CD4-positive, alpha-beta T cell treated with Interleukin-4 for 4 hours (primary cell): ENCODE measurements at regions not wholly inside any gene's neighbourhood (a gene's known extent, or its start where the extent isn't known, plus 50 kb on each side); places are given as distances from the start of the nearest gene placed in this dataset.

Experiments used
- DNase-seq: peaks from one replicate; pipeline ENCODE4 v3.0.0-alpha.2; 2020

DNA sequence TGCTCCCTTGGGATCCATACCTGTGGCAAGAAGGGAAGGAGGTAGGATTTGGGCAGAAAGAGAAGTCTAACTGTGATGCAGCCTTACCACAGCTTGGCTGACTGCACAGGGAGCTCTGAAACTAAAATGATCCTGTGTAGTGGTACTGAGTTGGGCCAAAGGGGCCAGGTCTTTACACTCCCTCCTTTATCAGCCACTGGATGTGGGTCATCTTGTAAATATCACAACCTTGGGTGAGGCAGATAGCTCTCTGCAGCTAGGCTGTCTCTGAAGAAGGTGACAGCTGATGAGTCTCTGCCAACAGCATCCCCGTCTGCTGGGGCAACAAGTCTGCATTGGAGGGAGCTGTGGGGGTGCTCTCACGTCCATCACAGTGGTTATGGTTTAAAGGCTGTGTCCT, 95.9 kb upstream of the CAND1 start:
- no peak for DNase-seq

DNA sequence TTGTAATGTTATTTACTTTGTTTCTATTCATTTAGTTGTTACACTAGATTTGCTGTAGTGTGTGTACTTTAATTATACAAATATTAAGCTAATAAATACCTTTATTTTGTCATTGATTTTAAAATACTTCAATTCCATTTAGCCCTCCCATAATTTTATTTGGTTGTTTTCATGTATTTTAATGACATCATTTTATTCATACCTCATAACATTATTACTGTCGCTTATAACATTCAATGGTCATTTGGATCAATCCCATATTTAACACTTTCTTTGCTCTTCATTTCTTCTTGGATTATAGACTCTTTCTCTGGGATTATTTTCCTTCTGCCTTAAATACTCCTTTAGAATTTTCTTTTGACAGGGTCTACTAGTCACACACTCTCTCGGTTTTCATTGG, 86.6 kb upstream of the CAND1 start:
- no peak for DNase-seq

DNA sequence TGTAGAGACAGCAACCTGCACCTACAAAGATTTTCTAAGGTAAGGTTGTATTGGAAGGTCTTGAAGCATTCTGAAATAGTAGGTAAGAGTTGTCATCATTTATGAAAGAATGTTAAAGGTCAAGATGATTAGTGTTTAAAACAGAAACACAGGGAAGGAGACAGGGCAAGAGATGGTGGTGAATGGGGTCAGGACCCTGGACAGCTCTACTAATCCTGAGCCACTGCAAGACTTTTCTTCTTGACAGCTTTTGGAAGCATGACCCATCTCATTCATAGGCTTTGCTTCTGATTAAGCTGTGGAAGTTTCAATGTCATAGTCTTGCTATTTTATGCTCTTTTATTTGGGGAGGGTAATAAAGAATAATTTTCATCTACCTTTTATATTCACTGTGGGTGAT, 75.5 kb upstream of the CAND1 start:
- DNase-seq, result no peak

DNA sequence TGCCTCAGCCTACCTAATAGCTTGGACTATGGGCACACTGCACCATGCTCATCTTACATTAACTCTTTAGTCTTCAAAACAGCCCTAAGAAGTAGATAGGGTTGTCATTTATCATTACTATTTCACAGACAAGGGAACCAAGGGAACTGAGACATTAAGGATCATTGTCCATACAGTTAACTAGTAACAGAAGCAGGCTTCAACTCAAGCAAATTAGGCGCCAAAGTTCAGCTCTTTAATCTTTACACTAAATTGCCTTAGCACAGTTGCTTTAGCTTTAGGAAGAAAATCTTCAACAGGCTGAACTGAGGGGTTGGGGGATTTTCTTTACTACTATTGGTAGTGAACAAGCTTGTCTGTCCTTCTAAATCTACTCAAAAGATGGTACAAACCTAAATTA, 68.8 kb upstream of the CAND1 start:
- DNase-seq, result no peak

DNA sequence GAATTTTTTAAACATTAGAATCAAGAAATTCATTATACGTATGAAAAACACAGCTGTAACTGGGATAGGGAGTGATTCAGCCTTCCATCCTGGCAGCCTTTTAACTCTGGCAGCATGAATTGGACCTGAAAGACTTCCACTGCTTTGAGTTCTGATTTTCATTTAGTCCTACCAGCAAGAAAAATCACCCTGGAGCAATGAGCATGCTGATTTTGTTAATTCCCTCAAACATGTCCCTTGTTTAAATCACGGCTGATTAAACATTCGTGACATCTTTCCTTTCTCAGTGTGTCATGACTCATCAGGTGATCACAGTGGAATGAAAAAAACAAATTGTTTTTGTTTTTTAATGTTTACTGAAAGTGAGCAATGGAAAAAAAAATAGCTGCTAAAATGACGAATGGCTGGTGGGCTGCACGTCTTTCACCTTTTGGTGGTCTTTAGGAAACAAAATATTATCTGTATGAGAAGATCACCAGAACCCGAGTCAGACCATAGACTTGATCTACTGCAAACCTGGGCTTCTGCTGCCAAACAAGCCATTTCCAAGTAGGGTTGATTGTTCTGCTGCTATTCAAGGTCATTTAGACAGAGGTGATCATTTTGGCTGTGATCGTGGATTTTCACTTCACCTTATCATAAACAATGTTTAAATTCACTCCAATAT, 67.0 kb upstream of the CAND1 start:
- DNase-seq, result no peak

DNA sequence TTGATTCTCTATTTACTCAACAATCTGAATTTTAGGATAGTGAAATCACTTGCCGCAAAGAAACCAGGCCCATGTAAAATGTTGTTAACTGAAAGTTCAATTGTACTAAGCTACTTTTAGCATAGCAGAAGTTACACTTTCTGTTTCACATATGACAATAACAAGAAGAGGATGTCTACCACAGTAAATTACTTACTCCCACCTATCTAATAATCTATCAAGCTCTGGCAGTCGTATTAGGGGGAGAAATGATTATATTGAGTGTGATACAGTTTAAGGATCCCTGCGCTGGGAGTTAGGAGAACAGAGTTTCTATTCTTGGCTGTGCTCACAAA, 66.5 kb upstream of the CAND1 start:
- DNase-seq, result no peak

DNA sequence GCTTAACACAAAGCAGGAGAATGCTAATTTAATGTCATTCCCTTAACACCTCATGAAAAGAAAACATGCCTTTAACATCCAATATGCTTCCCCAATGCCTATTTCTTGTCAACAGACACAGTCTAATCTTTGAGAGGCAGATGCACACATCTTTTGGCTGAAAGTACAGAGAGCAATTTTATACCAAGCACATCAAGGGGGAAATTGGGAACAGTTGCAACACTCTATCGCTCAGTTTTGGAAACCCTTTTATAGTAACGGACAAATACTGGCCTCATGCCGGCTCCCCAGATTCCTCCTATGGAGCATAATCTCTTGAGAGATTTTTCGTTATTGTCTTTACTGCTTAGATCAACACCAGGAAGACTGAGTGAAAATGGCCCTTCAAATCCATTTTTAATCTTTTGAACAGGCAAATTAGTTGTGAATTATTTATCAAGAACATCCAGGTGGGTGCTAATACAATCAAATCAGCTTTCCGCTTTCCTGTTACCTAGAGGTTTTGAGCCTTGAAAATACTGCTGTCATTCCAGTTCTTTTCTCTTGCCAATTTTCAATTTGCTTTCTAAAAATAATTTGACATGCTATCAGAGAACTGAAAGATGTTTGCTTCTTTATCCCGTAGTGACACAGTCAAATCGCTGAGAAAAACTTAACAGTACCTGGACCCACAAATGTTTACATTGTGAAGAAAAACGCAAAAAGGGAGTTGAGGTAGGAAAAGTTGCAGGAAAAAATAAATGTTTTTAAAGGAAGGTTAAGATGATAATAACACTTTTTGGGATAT, 60.7 kb upstream of the CAND1 start:
- DNase-seq, result no peak

DNA sequence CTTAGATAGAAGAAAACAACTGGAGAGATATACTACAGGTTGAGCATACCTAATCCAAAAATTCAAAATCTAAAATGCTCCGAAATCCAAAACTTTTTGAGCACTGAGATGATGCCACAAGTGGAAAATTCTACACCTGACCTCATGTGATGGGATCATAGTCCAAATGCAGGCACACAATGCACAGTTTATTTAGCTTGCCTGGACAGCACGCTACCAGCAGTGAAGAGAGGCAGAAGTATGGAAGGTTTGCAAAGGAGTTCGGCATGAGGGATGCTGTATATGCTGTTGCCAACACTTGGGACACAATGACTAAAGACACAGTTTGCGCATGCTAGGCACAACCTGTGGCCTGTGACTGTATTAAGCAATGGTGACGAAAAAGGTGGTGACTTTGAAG, 58.1 kb upstream of the CAND1 start:
- DNase-seq, result no peak

DNA sequence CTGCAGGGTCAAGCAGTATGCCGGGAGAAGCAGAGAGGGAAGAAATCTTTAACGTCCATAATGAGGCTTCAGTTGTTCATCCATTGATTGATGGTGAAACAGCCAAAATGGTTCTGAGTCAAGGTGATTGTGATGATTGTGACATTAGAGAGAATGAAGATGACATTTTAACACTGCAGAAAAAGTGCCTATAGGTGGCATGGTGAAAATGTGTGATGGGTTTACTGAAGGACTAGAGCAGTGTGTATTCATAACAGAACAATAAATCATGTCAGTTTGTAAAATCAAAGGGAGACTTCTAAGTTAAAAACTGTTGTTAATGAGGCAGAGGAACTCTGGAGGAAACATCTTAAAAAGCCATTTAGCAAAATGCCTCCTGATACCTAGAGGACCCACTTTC, 57.7 kb upstream of the CAND1 start:
- no peak for DNase-seq

DNA sequence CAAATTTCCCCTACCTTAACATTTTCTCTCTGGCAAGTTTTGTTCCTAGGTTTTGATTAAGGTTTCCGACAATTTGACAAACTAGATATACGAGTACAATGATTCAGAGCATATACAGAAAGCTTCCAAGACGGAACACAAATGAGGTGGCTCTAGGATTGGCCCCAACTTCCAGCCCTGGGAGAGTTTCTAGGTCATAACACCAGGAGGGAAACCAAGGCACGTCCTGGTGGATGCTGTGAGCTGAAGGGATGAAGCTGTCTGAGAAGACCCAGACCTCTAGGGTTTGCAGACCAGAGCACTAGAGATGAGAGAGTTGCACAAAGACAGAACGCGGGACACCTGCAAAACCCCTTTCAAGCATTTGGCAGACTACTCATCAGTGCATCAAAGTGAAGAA, 51.5 kb upstream of the CAND1 start:
- DNase-seq, result no peak
